Psoas muscle (tissue), 7 donors: ENCODE measurements at regions not wholly inside any gene's neighbourhood (a gene's known extent, or its start where the extent isn't known, plus 50 kb on each side); places are given as distances from the start of the nearest gene placed in this dataset.

Experiments used
- ATAC-seq, 4 donors: fragments of 200-7000 bp; cut with Tn5 transposase; one replicate each; pipeline ENCODE4 v1.9.1; 2020; ENCODE audit warnings: moderate library complexity in 3 of 4, mild to moderate bottlenecking in 2 of 4
- DNase-seq, 2 donors: peaks; one replicate each; pipeline ENCODE4 v3.0.0-alpha.2; 2020
- H3K27ac ChIP-seq: fragments of 200-600 bp; one replicate; pipeline ENCODE4 v1.8.0; 2022
- H3K27me3 ChIP-seq, 3 donors: fragments of 200-600 bp in 1 of 3; one replicate each; pipeline versions ENCODE4 v1.6.1 to v1.8.0; 2013 to 2022; ENCODE audit warnings: low read length in 2 of 3, mild to moderate bottlenecking in 2 of 3, moderate library complexity in 1 of 3; ENCODE audit not compliant: insufficient read depth in 3 of 3
- H3K36me3 ChIP-seq, 2 donors: fragments of 200-600 bp in 1 of 2; one replicate each; pipeline versions ENCODE4 v1.6.1 to v1.8.0; 2013 to 2022; ENCODE audit warnings: low read depth in 1 of 2, mild to moderate bottlenecking in 1 of 2, moderate library complexity in 1 of 2; ENCODE audit not compliant: insufficient read depth in 1 of 2
- H3K4me1 ChIP-seq: fragments of 200-600 bp; one replicate; pipeline ENCODE4 v1.8.0; 2022
- H3K4me3 ChIP-seq: fragments of 200-600 bp; one replicate; pipeline ENCODE4 v1.8.0; 2022; ENCODE audit warnings: mild to moderate bottlenecking
- H3K9me3 ChIP-seq: fragments of 200-600 bp; one replicate; pipeline ENCODE4 v1.8.0; 2022
- CTCF ChIP-seq: fragments of 200-600 bp; IDR thresholded peaks from one replicate; pipeline ENCODE4 v1.8.0; 2022; ENCODE audit warnings: antibody characterized with exemption
- WGBS, 3 donors: extraction: QIAGEN DNeasy Blood & Tissue Kit; methylation state at CpG; one replicate each; pipeline versions ENCODE4 v1.1.6 to v1.1.7; 2013; 5-methylcytosine and 5-hydroxymethylcytosine counted together
- intact Hi-C, 2 donors: fragments of 100-400 bp; cut with DNase I; formaldehyde crosslinking; loops; one replicate each; pipeline versions ENCODE4 v1.11.0 to v1.14.2; 2022
- donor health status: healthy with polysubstance abuse.
- donor health status: DM: no; HTN: no; CAD: no; lungs with moderate emphysema.
- donor health status: Bipolar disorder and iron deficiency.
- donor health status: healthy.
- donor health status: DM: yes; HTN: yes; CAD: no.
- donor health status: DM: no; HTN: no; CAD: no.
- donor health status: DM: yes; HTN: yes; CAD: no.

GRCh38 chr16:79317521-79317920, 283.0 kb downstream of the MAF start:
- no peak for DNase-seq
- Histone ChIP-seq H3K27ac (no peak overlapping the region), H3K36me3 (no peaks in the 10 kb centered on the region), H3K4me3 (no peak overlapping the region), H3K9me3 (no peaks in the 10 kb centered on the region), H3K4me1 (peaks cover 16% of the 10 kb centered on the region), H3K27me3 (no peaks in the 10 kb centered on the region)
- WGBS, 3 donors, result 49 to 65% (median 61%) methylated on average over 2 of the region's 2 CpGs
- TF ChIP-seq CTCF, result no peak
- intact Hi-C loops, result loop anchor here (5.0 to 10.0 kb wide), 3 partner anchors 60 to 127 kb away; no protein-coding TSS in a partner anchor
- no peak for ATAC-seq

- Histone ChIP-seq H3K9me3 (no peaks in the 10 kb centered on the region), H3K27me3 (no peaks in the 10 kb centered on the region), H3K36me3 (no peaks in the 10 kb centered on the region), H3K27ac (no peak overlapping the region), H3K4me1 (peaks cover 16% of the 10 kb centered on the region), H3K4me3 (no peak overlapping the region)
- no peak for TF ChIP-seq CTCF
- ATAC-seq (no peak), DNase-seq (no peak)
- intact Hi-C loops, result loop anchor here (5.0 to 10.0 kb wide), 3 partner anchors 60 to 128 kb away; no protein-coding TSS in a partner anchor
Observed at GRCh38 chr16:79317026-79317425, 283.5 kb downstream of the MAF start.

- peaks cover 16% of the 10 kb centered on the region for H3K4me1 ChIP-seq
- no peaks in the 10 kb centered on the region for H3K27me3 ChIP-seq
- TF ChIP-seq CTCF, result no peak
- no peak overlapping the region for H3K27ac ChIP-seq
- 83 to 88% (median 86%) methylated on average over 8 of the region's 8 CpGs for WGBS, 3 donors
- ATAC-seq, result no peak
- H3K36me3 ChIP-seq, result no peaks in the 10 kb centered on the region
- DNase-seq, result no peak
- no peak overlapping the region for H3K4me3 ChIP-seq
- no peaks in the 10 kb centered on the region for H3K9me3 ChIP-seq
- intact Hi-C loops, result loop anchor here (5.0 to 10.0 kb wide), 3 partner anchors 59 to 129 kb away; no protein-coding TSS in a partner anchor
Observed at GRCh38 chr16:79316004-79316458, 284.5 kb downstream of the MAF start.

GRCh38 chr16:79312502-79312901, 288.0 kb downstream of the MAF start:
- no peaks in the 10 kb centered on the region for H3K27me3 ChIP-seq
- H3K9me3 ChIP-seq, result no peaks in the 10 kb centered on the region
- H3K4me3 ChIP-seq, result no peak overlapping the region
- DNase-seq (no peak), ATAC-seq (no peak)
- H3K36me3 ChIP-seq, result no peaks in the 10 kb centered on the region
- 90 to 92% (median 91%) methylated on average over 11 of the region's 11 CpGs for WGBS, 3 donors
- H3K27ac ChIP-seq, result no peak overlapping the region
- no peaks in the 10 kb centered on the region for H3K4me1 ChIP-seq
- no peak for TF ChIP-seq CTCF
- intact Hi-C loops, result loop anchor here in 1 of 2 donors (10.0 kb wide), 2 partner anchors 58 to 132 kb away; no protein-coding TSS in a partner anchor

GRCh38 chr16:79310710-79311109, 289.8 kb downstream of the MAF start:
- TF ChIP-seq CTCF, result no peak
- no peaks in the 10 kb centered on the region for H3K36me3 ChIP-seq
- H3K4me1 ChIP-seq, result no peaks in the 10 kb centered on the region
- 16 to 55% (median 35%) methylated on average over 7 of the region's 7 CpGs for WGBS, 3 donors
- intact Hi-C loops, result loop anchor here in 1 of 2 donors (10.0 kb wide), 2 partner anchors 56 to 134 kb away; no protein-coding TSS in a partner anchor
- H3K27me3 ChIP-seq, result no peaks in the 10 kb centered on the region
- no peak overlapping the region for H3K27ac ChIP-seq
- no peak for DNase-seq
- ATAC-seq, result no peak
- no peaks in the 10 kb centered on the region for H3K9me3 ChIP-seq
- H3K4me3 ChIP-seq, result no peak overlapping the region
